Lower leg skin (tissue), 4 donors: ENCODE measurements at regions not wholly inside any gene's neighbourhood (a gene's known extent, or its start where the extent isn't known, plus 50 kb on each side); places are given as distances from the start of the nearest gene placed in this dataset.
"Not testable (repeated sequence)": the region's sequence is repeated elsewhere in the genome, so short reads cannot be mapped to it uniquely, and the experiment has no call there.

Source experiments
- DNase-seq, 2 donors: peaks; one replicate each; pipeline ENCODE4 v3.0.0-alpha.2; 2019; ENCODE audit warnings: low spot score in 2 of 2
- H3K4me3 ChIP-seq: fragments of 200-600 bp; sonication (generic); 2 replicates; pipeline ENCODE4 v1.5.1; 2017; ENCODE audit warnings: mild to moderate bottlenecking, low read depth; ENCODE audit not compliant: poor library complexity, severe bottlenecking
- CTCF ChIP-seq, 3 donors: fragments of 450-650 bp; IDR thresholded peaks; one replicate each; pipeline ENCODE4 v1.5.1; 2016; ENCODE audit warnings: antibody characterized with exemption in 3 of 3, mild to moderate bottlenecking in 3 of 3, moderate library complexity in 2 of 3
- POLR2A ChIP-seq, 2 donors: fragments of 450-650 bp; IDR thresholded peaks; one replicate each; pipeline ENCODE4 v1.6.1; 2016 to 2017; ENCODE audit warnings: antibody characterized with exemption in 2 of 2, mild to moderate bottlenecking in 1 of 2, moderate library complexity in 1 of 2
- WGBS, 2 donors: methylation state at CpG; one replicate each; pipeline ENCODE4 v1.1.5; 2018; 5-methylcytosine and 5-hydroxymethylcytosine counted together
- intact Hi-C: fragments of 100-400 bp; cut with DNase I; formaldehyde crosslinking; loops from one replicate; pipeline ENCODE4 v1.15.0; 2023; ENCODE audit warnings: low total_unique reads

GRCh38 chr3:150274372-150274771 is 133.7 kb upstream of the TSC22D2 start:
- no peak overlapping the region for H3K4me3 ChIP-seq
- no peak for DNase-seq
- TF ChIP-seq CTCF (IDR thresholded peaks at IDR 0.05) (no peak), POLR2A (IDR thresholded peaks at IDR 0.05) (no peak)
- intact Hi-C loops, result loop anchor here (10.0 kb wide), 1 partner anchor 230 kb away; no protein-coding TSS in a partner anchor
- WGBS, 2 donors, result 45 to 62% methylated on average over 3 of the region's 3 CpGs

GRCh38 chr3:150273396-150273795 is 134.7 kb upstream of the TSC22D2 start:
- 53 to 59% methylated on average over 2 of the region's 2 CpGs for WGBS, 2 donors
- intact Hi-C loops, result loop anchor here (10.0 kb wide), 1 partner anchor 231 kb away; no protein-coding TSS in a partner anchor
- H3K4me3 ChIP-seq, result no peak overlapping the region
- no peak for DNase-seq
- TF ChIP-seq POLR2A (IDR thresholded peaks at IDR 0.05) (no peak), CTCF (IDR thresholded peaks at IDR 0.05) (no peak)

GRCh38 chr3:150271591-150271960 is 136.5 kb upstream of the TSC22D2 start:
- intact Hi-C loops, result loop anchor here (10.0 kb wide), 1 partner anchor 233 kb away; no protein-coding TSS in a partner anchor
- no peak overlapping the region for H3K4me3 ChIP-seq
- TF ChIP-seq CTCF (IDR thresholded peaks at IDR 0.05) (no peak), POLR2A (IDR thresholded peaks at IDR 0.05) (no peak)
- DNase-seq, result no peak

DNA sequence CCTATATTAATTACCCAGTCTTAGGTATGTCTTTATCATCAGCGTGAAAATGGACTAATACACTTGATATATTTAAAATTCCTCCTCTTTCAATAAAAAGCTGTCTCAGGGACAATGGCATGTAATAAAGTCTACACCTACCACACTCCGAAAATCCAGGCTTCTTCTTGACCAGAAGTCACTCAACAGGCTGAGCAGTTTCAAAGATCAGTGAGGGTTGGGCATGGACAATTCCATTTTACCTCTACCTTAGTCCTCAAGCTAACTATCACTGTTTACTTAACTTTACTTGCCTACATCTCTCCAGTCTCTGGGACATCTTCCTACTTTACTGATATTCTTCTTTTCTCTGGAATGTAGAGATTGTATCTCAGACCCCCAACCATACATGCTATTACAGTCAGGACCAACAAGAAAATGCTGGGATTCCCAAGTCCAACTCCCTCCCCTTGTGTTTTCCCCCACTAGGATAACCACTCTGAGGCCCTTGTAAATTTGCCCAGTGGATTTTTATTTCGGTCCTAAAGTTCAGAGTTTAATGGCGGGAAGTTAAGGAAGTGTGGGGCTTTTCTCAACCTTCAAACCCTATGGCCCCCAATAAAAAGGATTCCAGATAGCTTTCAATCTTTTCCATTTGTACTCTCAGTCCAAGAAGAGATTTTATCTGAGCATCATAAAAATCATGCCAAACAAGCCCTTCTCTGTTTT is 137.1 kb upstream of the TSC22D2 start:
- intact Hi-C loops, result loop anchor here (10.0 kb wide), 1 partner anchor 234 kb away; no protein-coding TSS in a partner anchor
- TF ChIP-seq CTCF (IDR thresholded peaks at IDR 0.05) (no peak), POLR2A (IDR thresholded peaks at IDR 0.05) (no peak)
- 84 to 92% methylated on average over 4 of the region's 4 CpGs for WGBS, 2 donors
- no peak overlapping the region for H3K4me3 ChIP-seq
- DNase-seq, result no peak

- WGBS, 2 donors, result 78 to 85% methylated on average over 3 of the region's 3 CpGs
- intact Hi-C loops, result loop anchor here (10.0 kb wide), 1 partner anchor 234 kb away; no protein-coding TSS in a partner anchor
Observed at GRCh38 chr3:150270444-150270843, 137.7 kb upstream of the TSC22D2 start.

GRCh38 chr3:150269526-150269925 is 138.6 kb upstream of the TSC22D2 start:
- no peak for TF ChIP-seq POLR2A (IDR thresholded peaks at IDR 0.05)
- no peak for TF ChIP-seq CTCF (IDR thresholded peaks at IDR 0.05)
- WGBS, 2 donors, result 87% methylated on average over 3 of the region's 3 CpGs
- no peak for DNase-seq
- H3K4me3 ChIP-seq, result no peak overlapping the region
- intact Hi-C loops, result no loop called here

More at GRCh38 chr3:150270444-150270843, 137.7 kb upstream of the TSC22D2 start:
- H3K4me3 ChIP-seq, DNase-seq: not testable (repeated sequence)
